Spleen (tissue), 7 donors: ENCODE measurements at regions not wholly inside any gene's neighbourhood (a gene's known extent, or its start where the extent isn't known, plus 50 kb on each side); places are given as distances from the start of the nearest gene placed in this dataset.

ENCODE experiments used
- CTCF ChIP-seq, 11 experiments: fragments of 200-600 bp in 7 of 11; fragments of 450-650 bp in 4 of 11; sonication (generic) in 4 of 11; IDR thresholded peaks in 8 of 11; conservative IDR thresholded peaks in 3 of 11; 1 replicate in 7 of 11; 2 replicates in 4 of 11; pipeline versions ENCODE4 v1.4.0 to v1.8.0; 2016 to 2021; ENCODE audit warnings: antibody characterized with exemption in 11 of 11, inconsistent platforms in 4 of 11, mild to moderate bottlenecking in 1 of 11
- POLR2A ChIP-seq, 3 donors: fragments of 450-650 bp; IDR thresholded peaks; one replicate each; pipeline ENCODE4 v1.5.1; 2017; ENCODE audit warnings: antibody characterized with exemption in 3 of 3, mild to moderate bottlenecking in 1 of 3
- POLR2AphosphoS5 ChIP-seq, 3 donors: sonication (generic); formaldehyde crosslinking; IDR thresholded peaks; one replicate each; pipeline ENCODE4 v1.5.1; 2017; ENCODE audit warnings: antibody characterized with exemption in 3 of 3
- donor health status: DM: no; HTN: no; CAD: no; lungs with moderate emphysema.
- donor health status: DM: no; HTN: no; CAD: no.
- donor health status: DM: no; HTN: no; CAD: no.

- TF ChIP-seq CTCF (IDR thresholded peaks at IDR 0.05 in 8 of 11, conservative IDR thresholded peaks at IDR 0.05 in 3 of 11) (no peak), POLR2A (IDR thresholded peaks at IDR 0.05) (no peak), POLR2AphosphoS5 (IDR thresholded peaks at IDR 0.05) (no peak)
Measured at GRCh38 chr19:46927893-46928292, 67.1 kb downstream of the ARHGAP35 start.
